ENCODE measurements at regions not wholly inside any gene's neighbourhood (a gene's known extent, or its start where the extent isn't known, plus 50 kb on each side); places are given as distances from the start of the nearest gene placed in this dataset.

- POLR2A ChIA-PET: interaction anchor here (0.5 kb wide), 1 partner anchor 17 kb away, joined by 4 read pairs; no protein-coding TSS in a partner anchor
- H3K27me3 ChIP-seq (ENCODE audit: control insufficient read depth, insufficient read depth, low read length): peaks cover 58% of the 10 kb centered on the region
- TF ChIP-seq, protein P1, sequence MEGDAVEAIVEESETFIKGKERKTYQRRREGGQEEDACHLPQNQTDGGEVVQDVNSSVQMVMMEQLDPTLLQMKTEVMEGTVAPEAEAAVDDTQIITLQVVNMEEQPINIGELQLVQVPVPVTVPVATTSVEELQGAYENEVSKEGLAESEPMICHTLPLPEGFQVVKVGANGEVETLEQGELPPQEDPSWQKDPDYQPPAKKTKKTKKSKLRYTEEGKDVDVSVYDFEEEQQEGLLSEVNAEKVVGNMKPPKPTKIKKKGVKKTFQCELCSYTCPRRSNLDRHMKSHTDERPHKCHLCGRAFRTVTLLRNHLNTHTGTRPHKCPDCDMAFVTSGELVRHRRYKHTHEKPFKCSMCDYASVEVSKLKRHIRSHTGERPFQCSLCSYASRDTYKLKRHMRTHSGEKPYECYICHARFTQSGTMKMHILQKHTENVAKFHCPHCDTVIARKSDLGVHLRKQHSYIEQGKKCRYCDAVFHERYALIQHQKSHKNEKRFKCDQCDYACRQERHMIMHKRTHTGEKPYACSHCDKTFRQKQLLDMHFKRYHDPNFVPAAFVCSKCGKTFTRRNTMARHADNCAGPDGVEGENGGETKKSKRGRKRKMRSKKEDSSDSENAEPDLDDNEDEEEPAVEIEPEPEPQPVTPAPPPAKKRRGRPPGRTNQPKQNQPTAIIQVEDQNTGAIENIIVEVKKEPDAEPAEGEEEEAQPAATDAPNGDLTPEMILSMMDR (IDR thresholded peaks at IDR 0.05; ENCODE audit: low read depth, low read length): no peak
- CTCF ChIA-PET: interaction anchor here (0.9 to 1.4 kb wide), 3 partner anchors 24 to 500 kb away, joined by 3 read pairs; no protein-coding TSS in a partner anchor
- no peak overlapping the region for H3K27ac ChIP-seq (ENCODE audit: low read depth, low read length)
- no peak overlapping the region for H3K4me3 ChIP-seq (ENCODE audit: low read depth, low read length)
- no peak for DNase-seq (ENCODE audit: low read depth, low spot score)
- H3K9me3 ChIP-seq (ENCODE audit: control insufficient read depth, insufficient read depth, low read length): no peaks in the 10 kb centered on the region
Observed at GRCh38 chr7:25868509-25868908, 283.5 kb upstream of the NFE2L3 start.

- H3K27me3 ChIP-seq (ENCODE audit: control insufficient read depth, insufficient read depth, low read length): peaks cover 51% of the 10 kb centered on the region
- no peaks in the 10 kb centered on the region for H3K9me3 ChIP-seq (ENCODE audit: control insufficient read depth, insufficient read depth, low read length)
- DNase-seq (ENCODE audit: low read depth, low spot score): no peak
- POLR2A ChIA-PET: no interaction called here
- no peak overlapping the region for H3K4me3 ChIP-seq (ENCODE audit: low read depth, low read length)
- no peak overlapping the region for H3K27ac ChIP-seq (ENCODE audit: low read depth, low read length)
- TF ChIP-seq, protein P1 (IDR thresholded peaks at IDR 0.05; ENCODE audit: low read depth, low read length): no peak
- CTCF ChIA-PET: interaction anchor here (0.8 kb wide), 1 partner anchor 23 kb away, joined by 3 read pairs; no protein-coding TSS in a partner anchor
Observed at GRCh38 chr7:25870574-25870973, 281.4 kb upstream of the NFE2L3 start.

GRCh38 chr7:25876092-25876491 lies 275.9 kb upstream of the NFE2L3 start:
- POLR2A ChIA-PET: no interaction called here
- no peak overlapping the region for H3K27ac ChIP-seq (ENCODE audit: low read depth, low read length)
- H3K27me3 ChIP-seq (ENCODE audit: control insufficient read depth, insufficient read depth, low read length): peaks cover 38% of the 10 kb centered on the region
- DNase-seq (ENCODE audit: low read depth, low spot score): no peak
- TF ChIP-seq, protein P1 (IDR thresholded peaks at IDR 0.05; ENCODE audit: low read depth, low read length): no peak
- CTCF ChIA-PET: interaction anchor here (1.7 to 10.2 kb wide), 2 partner anchors 18 to 616 kb away, joined by 4 to 92 read pairs; no protein-coding TSS in a partner anchor
- H3K4me3 ChIP-seq (ENCODE audit: low read depth, low read length): no peak overlapping the region
- H3K9me3 ChIP-seq (ENCODE audit: control insufficient read depth, insufficient read depth, low read length): no peaks in the 10 kb centered on the region

DNA sequence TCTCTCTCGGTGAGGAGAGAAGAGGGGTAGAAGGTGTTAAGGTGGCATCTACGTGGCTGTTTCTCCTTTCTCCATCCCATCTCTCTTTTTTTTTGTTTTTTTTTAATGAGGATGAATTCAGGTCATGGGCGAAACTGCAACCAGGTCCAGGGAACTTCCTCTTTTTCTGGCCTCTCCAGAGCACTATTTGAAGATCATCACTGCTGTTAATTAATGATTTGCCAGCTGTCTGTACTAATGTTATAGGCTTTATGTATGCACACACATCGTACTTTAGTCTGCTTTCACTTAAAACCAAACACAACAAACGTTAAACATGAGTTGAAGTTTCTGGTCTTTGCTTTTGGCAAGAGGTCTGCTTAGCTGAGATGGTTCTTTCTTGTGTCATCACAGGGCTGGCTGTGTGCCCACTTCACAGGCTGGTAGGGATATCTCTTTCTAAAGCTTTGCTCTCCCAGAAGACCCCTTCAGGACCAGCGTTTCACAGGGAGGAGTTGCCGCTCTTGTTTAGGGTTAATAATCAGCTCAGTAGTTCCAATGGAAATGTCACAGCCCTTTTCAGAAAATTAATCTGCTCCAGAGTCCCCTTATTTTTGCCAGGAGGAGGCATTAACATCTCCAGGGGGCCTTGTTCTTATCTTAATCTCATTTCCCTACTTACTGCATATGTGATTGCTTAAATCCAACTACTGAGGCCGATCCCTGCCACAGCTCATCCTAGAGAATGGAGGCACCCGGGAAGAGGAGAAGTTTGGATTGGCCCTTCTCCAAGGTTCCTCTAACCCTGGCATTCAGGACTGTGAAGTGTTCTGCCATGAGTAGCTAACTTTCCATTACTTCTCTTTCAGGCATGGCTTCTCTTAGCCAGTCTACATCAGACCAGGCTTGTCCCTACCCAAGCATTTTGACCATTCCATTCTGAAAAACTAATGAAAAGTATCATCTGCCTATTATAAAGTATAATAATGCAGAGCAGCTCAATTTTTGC lies 273.9 kb upstream of the NFE2L3 start:
- no peak overlapping the region for H3K4me3 ChIP-seq (ENCODE audit: low read depth, low read length)
- H3K27ac ChIP-seq (ENCODE audit: low read depth, low read length): no peak overlapping the region
- no peak for DNase-seq (ENCODE audit: low read depth, low spot score)
- TF ChIP-seq, protein P1 (IDR thresholded peaks at IDR 0.05; ENCODE audit: low read depth, low read length): no peak
- ChIA-PET CTCF (interaction anchor here (1.7 to 10.2 kb wide), 2 partner anchors 16 to 618 kb away, joined by 4 to 92 read pairs; no protein-coding TSS in a partner anchor), POLR2A (no interaction called here)
- H3K27me3 ChIP-seq (ENCODE audit: control insufficient read depth, insufficient read depth, low read length): peaks cover 33% of the 10 kb centered on the region
- no peaks in the 10 kb centered on the region for H3K9me3 ChIP-seq (ENCODE audit: control insufficient read depth, insufficient read depth, low read length)

- Histone ChIP-seq H3K9me3 (ENCODE audit: control insufficient read depth, insufficient read depth, low read length) (no peaks in the 10 kb centered on the region), H3K27me3 (ENCODE audit: control insufficient read depth, insufficient read depth, low read length) (peaks cover 32% of the 10 kb centered on the region), H3K27ac (ENCODE audit: low read depth, low read length) (no peak overlapping the region), H3K4me3 (ENCODE audit: low read depth, low read length) (no peak overlapping the region)
- no peak for DNase-seq (ENCODE audit: low read depth, low spot score)
- TF ChIP-seq, protein P1 (IDR thresholded peaks at IDR 0.05; ENCODE audit: low read depth, low read length): no peak
- POLR2A ChIA-PET: no interaction called here
- CTCF ChIA-PET: interaction anchor here (0.7 to 10.2 kb wide), 2 partner anchors 15 to 529 kb away, joined by 3 to 92 read pairs; no protein-coding TSS in a partner anchor
Observed at GRCh38 chr7:25879799-25880198, 272.2 kb upstream of the NFE2L3 start.

All from AG04450 (cell line).